H9 (cell line): ENCODE measurements at regions not wholly inside any gene's neighbourhood (a gene's known extent, or its start where the extent isn't known, plus 50 kb on each side); places are given as distances from the start of the nearest gene placed in this dataset.

Experiments
- DNase-seq: peaks from one replicate; pipeline ENCODE4 v3.0.0-alpha.2; 2017
- H2AFZ ChIP-seq: one replicate; pipeline ENCODE4 v1.6.1; 2013; ENCODE audit warnings: mild to moderate bottlenecking, low read length, control low read depth, moderate library complexity
- H2AK5ac ChIP-seq: 2 replicates; pipeline ENCODE4 v1.6.1; 2013; ENCODE audit warnings: low read length, control low read depth, mixed read lengths; ENCODE audit not compliant: insufficient read length
- H2BK120ac ChIP-seq: one replicate; pipeline ENCODE4 v1.6.1; 2013; ENCODE audit warnings: low read depth, mild to moderate bottlenecking, low read length, control low read depth, inconsistent platforms; ENCODE audit not compliant: poor library complexity, severe bottlenecking
- H2BK12ac ChIP-seq: 2 replicates; pipeline ENCODE4 v1.6.1; 2013; ENCODE audit warnings: low read length, control low read depth, mixed read lengths, low read depth; ENCODE audit not compliant: insufficient read length
- H2BK15ac ChIP-seq: 2 replicates; pipeline ENCODE4 v1.6.1; 2013; ENCODE audit warnings: low read depth, low read length, control low read depth
- H2BK20ac ChIP-seq: one replicate; pipeline ENCODE4 v1.6.1; 2013; ENCODE audit warnings: low read depth, mild to moderate bottlenecking, low read length, control low read depth, inconsistent platforms; ENCODE audit not compliant: poor library complexity, severe bottlenecking
- H2BK5ac ChIP-seq: 2 replicates; pipeline ENCODE4 v1.6.1; 2013; ENCODE audit warnings: low read length, control low read depth, mixed read lengths; ENCODE audit not compliant: insufficient read length
- H3K14ac ChIP-seq: 2 replicates; pipeline ENCODE4 v1.6.1; 2013; ENCODE audit warnings: low read length, control low read depth; ENCODE audit not compliant: insufficient read depth
- H3K18ac ChIP-seq: 2 replicates; pipeline ENCODE4 v1.6.1; 2013; ENCODE audit warnings: low read depth, mild to moderate bottlenecking, mixed read lengths, low read length, control low read depth; ENCODE audit not compliant: insufficient read length
- H3K23ac ChIP-seq: 2 replicates; pipeline ENCODE4 v1.6.1; 2013; ENCODE audit warnings: low read length, control low read depth, mixed read lengths, low read depth; ENCODE audit not compliant: insufficient read length
- H3K23me2 ChIP-seq: 2 replicates; pipeline ENCODE4 v1.6.1; 2013; ENCODE audit warnings: low read depth, mild to moderate bottlenecking, mixed read lengths, low read length, control low read depth; ENCODE audit not compliant: insufficient read length, poor library complexity, severe bottlenecking
- H3K27ac ChIP-seq: 2 replicates; pipeline ENCODE4 v1.5.1; 2013; ENCODE audit warnings: low read length, control low read depth, mixed read lengths, low read depth; ENCODE audit not compliant: insufficient read length
- H3K27me3 ChIP-seq: 2 replicates; pipeline ENCODE4 v1.6.1; 2013; ENCODE audit warnings: low read length, control low read depth, inconsistent platforms; ENCODE audit not compliant: insufficient read depth
- H3K4ac ChIP-seq: 2 replicates; pipeline ENCODE4 v1.6.1; 2013; ENCODE audit warnings: low read depth, mild to moderate bottlenecking, control low read depth, inconsistent platforms, low read length, moderate library complexity
- H3K4me1 ChIP-seq: 2 replicates; pipeline ENCODE4 v1.6.1; 2013; ENCODE audit warnings: low read length, control low read depth, inconsistent platforms; ENCODE audit not compliant: insufficient read depth
- H3K4me2 ChIP-seq: 2 replicates; pipeline ENCODE4 v1.6.1; 2013; ENCODE audit warnings: low read length, control low read depth, mixed read lengths; ENCODE audit not compliant: insufficient read length, insufficient read depth
- H3K56ac ChIP-seq: 2 replicates; pipeline ENCODE4 v1.6.1; 2013; ENCODE audit warnings: low read depth, mild to moderate bottlenecking, mixed read lengths, low read length, control low read depth; ENCODE audit not compliant: insufficient read length
- H3K79me1 ChIP-seq: 2 replicates; pipeline ENCODE4 v1.6.1; 2013; ENCODE audit warnings: low read depth, mild to moderate bottlenecking, moderate library complexity, low read length, control low read depth, inconsistent platforms; ENCODE audit not compliant: insufficient read depth, poor library complexity, severe bottlenecking
- H3K79me2 ChIP-seq: 2 replicates; pipeline ENCODE4 v1.6.1; 2013; ENCODE audit warnings: low read length, control low read depth, inconsistent platforms; ENCODE audit not compliant: insufficient read depth
- H3K9ac ChIP-seq: 2 replicates; pipeline ENCODE4 v1.6.1; 2013; ENCODE audit warnings: low read length, control low read depth, mixed read lengths; ENCODE audit not compliant: insufficient read length; ENCODE audit errors: extremely low read depth
- H3K9me3 ChIP-seq: one replicate; pipeline ENCODE4 v1.6.1; 2013; ENCODE audit warnings: low read depth, low read length, inconsistent platforms; ENCODE audit not compliant: control insufficient read depth
- H3T11ph ChIP-seq: one replicate; pipeline ENCODE4 v1.6.1; 2013; ENCODE audit warnings: mild to moderate bottlenecking, low read length, control low read depth, inconsistent platforms
- H4K20me1 ChIP-seq: one replicate; pipeline ENCODE4 v1.6.1; 2013; ENCODE audit not compliant: control insufficient read depth, insufficient read length, insufficient read depth
- H4K5ac ChIP-seq: 2 replicates; pipeline ENCODE4 v1.6.1; 2013; ENCODE audit warnings: low read depth, mild to moderate bottlenecking, mixed read lengths, low read length, control low read depth; ENCODE audit not compliant: insufficient read length
- H4K8ac ChIP-seq: replicated peaks from 2 replicates; pipeline ENCODE4 v1.6.1; 2013; ENCODE audit warnings: low read length, control low read depth, mixed read lengths, low read depth; ENCODE audit not compliant: insufficient read length
- H4K91ac ChIP-seq: 2 replicates; pipeline ENCODE4 v1.6.1; 2013; ENCODE audit warnings: low read depth, mild to moderate bottlenecking, moderate library complexity, mixed read lengths, low read length, control low read depth; ENCODE audit not compliant: insufficient read length
- H3K27ac Mint-ChIP-seq, 3 experiments: 2 replicates in 2 of 3; 3 replicates in 1 of 3; pipeline ENCODE4 v1.8.0; 2020 to 2021; ENCODE audit warnings: mixed read lengths in 3 of 3, mild to moderate bottlenecking in 1 of 3, moderate library complexity in 1 of 3
- H3K27me3 Mint-ChIP-seq: 2 replicates; pipeline ENCODE4 v1.8.0; 2021; ENCODE audit warnings: low read depth, mild to moderate bottlenecking, moderate library complexity, mixed read lengths
- H3K36me3 Mint-ChIP-seq, 3 experiments: 2 replicates in 2 of 3; 3 replicates in 1 of 3; pipeline ENCODE4 v1.8.0; 2020 to 2021; ENCODE audit warnings: low read depth in 3 of 3, mixed read lengths in 3 of 3; ENCODE audit not compliant: insufficient read depth in 1 of 3
- H3K4me1 Mint-ChIP-seq, 2 experiments: 2 replicates each; pipeline ENCODE4 v1.8.0; 2020; ENCODE audit warnings: mixed read lengths in 2 of 2
- H3K4me3 Mint-ChIP-seq, 2 experiments: 2 replicates in 1 of 2; 3 replicates in 1 of 2; pipeline ENCODE4 v1.8.0; 2020 to 2021; ENCODE audit warnings: mild to moderate bottlenecking in 2 of 2, mixed read lengths in 2 of 2, moderate library complexity in 1 of 2
- H3K9me3 Mint-ChIP-seq, 2 experiments: 2 replicates in 1 of 2; 3 replicates in 1 of 2; pipeline ENCODE4 v1.8.0; 2020; ENCODE audit warnings: mild to moderate bottlenecking in 2 of 2, mixed read lengths in 2 of 2, moderate library complexity in 1 of 2
- WGBS: extraction: QIAGEN DNeasy Blood & Tissue Kit; methylation state at CpG from one replicate; pipeline ENCODE4 v1.1.7; 2013; ENCODE audit warnings: missing lambda C conversion rate, low lambda C conversion rate, mixed read lengths; ENCODE audit not compliant: insufficient read length; ENCODE audit errors: extremely low coverage; 5-methylcytosine and 5-hydroxymethylcytosine counted together
- TF ChIP-seq, protein P1 (sequence below): fragments of 200-600 bp; sonication (generic); conservative IDR thresholded peaks from 3 replicates; pipeline ENCODE4 v1.8.0; 2021; ENCODE audit warnings: antibody characterized with exemption, mild to moderate bottlenecking

DNA sequence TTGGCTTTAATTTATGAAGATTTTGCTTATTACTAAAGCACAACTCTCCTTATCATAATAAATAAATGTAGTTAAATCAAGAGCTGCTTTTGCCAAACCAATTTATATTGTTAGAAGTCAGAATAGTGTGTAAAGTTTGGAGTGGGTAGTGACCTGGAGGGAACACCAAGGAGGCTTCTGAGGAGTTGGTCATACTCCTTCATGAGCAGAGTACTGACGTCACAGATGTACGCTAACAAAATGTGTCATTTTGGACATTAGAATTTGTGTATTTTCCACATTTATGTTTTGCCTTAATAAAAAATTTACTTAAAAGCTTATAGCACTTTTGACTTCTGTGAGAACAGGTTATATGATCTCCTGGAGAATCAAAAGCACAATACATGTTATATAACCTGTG lies 953.5 kb upstream of the INTU start:
- Mint-ChIP-seq H3K4me1 (no peaks in the 10 kb centered on the region), H3K4me3 (no peak overlapping the region), H3K9me3 (no peaks in the 10 kb centered on the region), H3K36me3 (no peaks in the 10 kb centered on the region), H3K27me3 (no peaks in the 10 kb centered on the region), H3K27ac (no peak overlapping the region)
- no peak overlapping the region for H3K23ac ChIP-seq
- H4K91ac ChIP-seq = no peak overlapping the region
- H2BK20ac ChIP-seq = no peak overlapping the region
- no peak overlapping the region for H2BK120ac ChIP-seq
- no peak overlapping the region for H3K18ac ChIP-seq
- TF ChIP-seq, protein P1, sequence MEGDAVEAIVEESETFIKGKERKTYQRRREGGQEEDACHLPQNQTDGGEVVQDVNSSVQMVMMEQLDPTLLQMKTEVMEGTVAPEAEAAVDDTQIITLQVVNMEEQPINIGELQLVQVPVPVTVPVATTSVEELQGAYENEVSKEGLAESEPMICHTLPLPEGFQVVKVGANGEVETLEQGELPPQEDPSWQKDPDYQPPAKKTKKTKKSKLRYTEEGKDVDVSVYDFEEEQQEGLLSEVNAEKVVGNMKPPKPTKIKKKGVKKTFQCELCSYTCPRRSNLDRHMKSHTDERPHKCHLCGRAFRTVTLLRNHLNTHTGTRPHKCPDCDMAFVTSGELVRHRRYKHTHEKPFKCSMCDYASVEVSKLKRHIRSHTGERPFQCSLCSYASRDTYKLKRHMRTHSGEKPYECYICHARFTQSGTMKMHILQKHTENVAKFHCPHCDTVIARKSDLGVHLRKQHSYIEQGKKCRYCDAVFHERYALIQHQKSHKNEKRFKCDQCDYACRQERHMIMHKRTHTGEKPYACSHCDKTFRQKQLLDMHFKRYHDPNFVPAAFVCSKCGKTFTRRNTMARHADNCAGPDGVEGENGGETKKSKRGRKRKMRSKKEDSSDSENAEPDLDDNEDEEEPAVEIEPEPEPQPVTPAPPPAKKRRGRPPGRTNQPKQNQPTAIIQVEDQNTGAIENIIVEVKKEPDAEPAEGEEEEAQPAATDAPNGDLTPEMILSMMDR = no peak
- H2BK5ac ChIP-seq = no peak overlapping the region
- H4K20me1 ChIP-seq = no peaks in the 10 kb centered on the region
- WGBS = no CpG with 5 or more reads among the region's 2 CpGs
- H3K27me3 ChIP-seq = no peaks in the 10 kb centered on the region
- no peak overlapping the region for H2BK12ac ChIP-seq
- H3K9ac ChIP-seq = no peak overlapping the region
- DNase-seq = no peak
- H2AFZ ChIP-seq = no peak overlapping the region
- H3K56ac ChIP-seq = no peak overlapping the region
- H3K23me2 ChIP-seq = no peaks in the 10 kb centered on the region
- H2BK15ac ChIP-seq = no peak overlapping the region
- H3K79me1 ChIP-seq = no peaks in the 10 kb centered on the region
- no peak overlapping the region for H4K5ac ChIP-seq
- H3K4ac ChIP-seq = no peak overlapping the region
- H4K8ac ChIP-seq = no peak overlapping the region
- no peak overlapping the region for H3K4me2 ChIP-seq
- no peak overlapping the region for H3K27ac ChIP-seq
- H3K14ac ChIP-seq = no peak overlapping the region
- H3K79me2 ChIP-seq = no peaks in the 10 kb centered on the region
- H3K4me1 ChIP-seq = no peaks in the 10 kb centered on the region
- H3T11ph ChIP-seq = no peak overlapping the region
- no peak overlapping the region for H2AK5ac ChIP-seq
- no peaks in the 10 kb centered on the region for H3K9me3 ChIP-seq
